ENCODE measurements at regions not wholly inside any gene's neighbourhood (a gene's known extent, or its start where the extent isn't known, plus 50 kb on each side); places are given as distances from the start of the nearest gene placed in this dataset.

DNA sequence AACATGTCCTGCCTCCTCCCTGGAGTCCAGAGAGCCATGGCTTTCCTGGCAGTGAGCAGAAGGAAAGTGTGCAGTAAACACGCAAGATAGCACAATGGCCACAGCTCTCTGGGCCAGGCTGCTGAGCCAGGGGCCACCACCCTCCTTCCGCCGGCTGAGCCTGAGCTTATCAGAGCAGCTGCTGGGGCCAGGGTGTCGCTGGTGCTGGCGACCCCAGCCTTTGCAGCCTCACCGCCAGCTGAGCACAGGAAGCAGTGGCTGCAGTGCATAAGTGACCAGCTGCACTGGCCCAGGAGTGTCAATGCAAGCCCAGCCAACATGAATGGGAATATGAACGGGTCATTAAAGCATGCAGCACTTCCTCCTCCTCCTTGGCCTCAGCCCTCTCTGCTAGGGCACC lies 172.0 kb downstream of the ZFP36L2 start:
- H3K4me3 ChIP-seq (ENCODE audit: low read depth, low read length) = no peak overlapping the region
- TF ChIP-seq, protein P1, sequence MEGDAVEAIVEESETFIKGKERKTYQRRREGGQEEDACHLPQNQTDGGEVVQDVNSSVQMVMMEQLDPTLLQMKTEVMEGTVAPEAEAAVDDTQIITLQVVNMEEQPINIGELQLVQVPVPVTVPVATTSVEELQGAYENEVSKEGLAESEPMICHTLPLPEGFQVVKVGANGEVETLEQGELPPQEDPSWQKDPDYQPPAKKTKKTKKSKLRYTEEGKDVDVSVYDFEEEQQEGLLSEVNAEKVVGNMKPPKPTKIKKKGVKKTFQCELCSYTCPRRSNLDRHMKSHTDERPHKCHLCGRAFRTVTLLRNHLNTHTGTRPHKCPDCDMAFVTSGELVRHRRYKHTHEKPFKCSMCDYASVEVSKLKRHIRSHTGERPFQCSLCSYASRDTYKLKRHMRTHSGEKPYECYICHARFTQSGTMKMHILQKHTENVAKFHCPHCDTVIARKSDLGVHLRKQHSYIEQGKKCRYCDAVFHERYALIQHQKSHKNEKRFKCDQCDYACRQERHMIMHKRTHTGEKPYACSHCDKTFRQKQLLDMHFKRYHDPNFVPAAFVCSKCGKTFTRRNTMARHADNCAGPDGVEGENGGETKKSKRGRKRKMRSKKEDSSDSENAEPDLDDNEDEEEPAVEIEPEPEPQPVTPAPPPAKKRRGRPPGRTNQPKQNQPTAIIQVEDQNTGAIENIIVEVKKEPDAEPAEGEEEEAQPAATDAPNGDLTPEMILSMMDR (IDR thresholded peaks at IDR 0.05; ENCODE audit: low read depth, low read length) = no peak
- TF ChIP-seq POLR2A (IDR thresholded peaks at IDR 0.05; ENCODE audit: extremely low read depth, insufficient read length) = no peak
- TF ChIP-seq, protein P2, sequence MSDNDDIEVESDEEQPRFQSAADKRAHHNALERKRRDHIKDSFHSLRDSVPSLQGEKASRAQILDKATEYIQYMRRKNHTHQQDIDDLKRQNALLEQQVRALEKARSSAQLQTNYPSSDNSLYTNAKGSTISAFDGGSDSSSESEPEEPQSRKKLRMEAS (IDR thresholded peaks at IDR 0.05; ENCODE audit: low read depth, low read length) = no peak
- TF ChIP-seq MYC (IDR thresholded peaks at IDR 0.05; ENCODE audit: low read depth, low read length) = no peak
- DNase-seq (ENCODE audit: low read depth) = no peak

DNA sequence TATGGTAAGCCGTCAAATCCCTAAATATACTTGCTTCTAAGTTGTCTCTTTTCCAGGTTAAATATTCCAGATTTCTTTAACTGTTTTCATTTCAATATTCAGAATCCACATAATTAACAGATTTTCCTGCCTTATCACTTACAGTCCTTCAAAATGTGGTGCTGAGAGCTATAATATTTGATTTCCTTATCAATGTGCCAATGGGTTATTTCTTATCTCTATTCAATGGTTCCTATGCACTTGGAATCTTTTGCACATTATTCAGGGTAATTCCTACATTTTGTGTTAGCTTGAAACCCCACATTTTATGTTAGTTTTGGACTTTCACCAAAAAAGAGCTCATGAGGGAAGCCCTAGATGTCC lies 173.5 kb downstream of the ZFP36L2 start:
- H3K4me3 ChIP-seq (ENCODE audit: low read depth, low read length) = no peak overlapping the region
- TF ChIP-seq, protein P1 (IDR thresholded peaks at IDR 0.05; ENCODE audit: low read depth, low read length) = no peak
- TF ChIP-seq MYC (IDR thresholded peaks at IDR 0.05; ENCODE audit: low read depth, low read length) (no peak), POLR2A (IDR thresholded peaks at IDR 0.05; ENCODE audit: extremely low read depth, insufficient read length) (no peak)
- TF ChIP-seq, protein P2 (IDR thresholded peaks at IDR 0.05; ENCODE audit: low read depth, low read length) = no peak
- DNase-seq (ENCODE audit: low read depth) = no peak

DNA sequence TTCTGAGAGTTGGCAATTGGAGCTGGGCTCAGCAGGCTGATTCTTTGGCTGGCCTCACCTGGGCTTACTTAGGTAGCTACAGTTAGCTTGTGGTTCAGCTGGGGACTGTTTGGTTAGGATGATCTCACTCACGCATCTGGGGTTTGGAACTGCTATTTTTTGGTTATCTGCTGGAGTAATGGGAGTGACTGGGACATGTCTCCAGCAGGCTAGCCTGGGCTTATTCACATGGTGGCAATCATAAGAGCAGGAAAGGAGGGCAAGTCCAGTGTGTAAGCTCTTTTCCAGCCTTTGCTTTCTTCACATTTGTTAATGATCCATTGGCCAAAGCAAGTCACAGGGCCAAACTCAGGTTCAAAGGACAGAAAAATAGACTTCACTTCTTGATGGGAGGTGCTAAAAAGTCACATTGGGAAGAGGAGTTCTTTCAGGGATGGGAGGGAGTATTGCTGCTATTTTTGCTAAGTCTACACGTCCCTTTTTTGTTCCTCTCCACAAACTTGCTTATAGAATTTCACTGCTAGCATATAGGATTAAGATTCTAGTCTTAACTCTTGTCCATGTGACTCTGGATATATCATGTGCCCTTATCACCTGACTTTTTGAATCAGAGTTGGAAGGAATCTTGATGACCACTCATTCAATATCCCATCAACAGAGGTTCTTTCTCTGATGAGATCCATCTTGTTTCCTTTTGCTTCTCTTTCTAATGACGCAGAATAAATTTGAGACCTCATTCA lies 174.0 kb downstream of the ZFP36L2 start:
- TF ChIP-seq, protein P2 (IDR thresholded peaks at IDR 0.05; ENCODE audit: low read depth, low read length) = no peak
- TF ChIP-seq POLR2A (IDR thresholded peaks at IDR 0.05; ENCODE audit: extremely low read depth, insufficient read length) (no peak), MYC (IDR thresholded peaks at IDR 0.05; ENCODE audit: low read depth, low read length) (no peak)
- TF ChIP-seq, protein P1 (IDR thresholded peaks at IDR 0.05; ENCODE audit: low read depth, low read length) = no peak
- no peak for DNase-seq (ENCODE audit: low read depth)

DNA sequence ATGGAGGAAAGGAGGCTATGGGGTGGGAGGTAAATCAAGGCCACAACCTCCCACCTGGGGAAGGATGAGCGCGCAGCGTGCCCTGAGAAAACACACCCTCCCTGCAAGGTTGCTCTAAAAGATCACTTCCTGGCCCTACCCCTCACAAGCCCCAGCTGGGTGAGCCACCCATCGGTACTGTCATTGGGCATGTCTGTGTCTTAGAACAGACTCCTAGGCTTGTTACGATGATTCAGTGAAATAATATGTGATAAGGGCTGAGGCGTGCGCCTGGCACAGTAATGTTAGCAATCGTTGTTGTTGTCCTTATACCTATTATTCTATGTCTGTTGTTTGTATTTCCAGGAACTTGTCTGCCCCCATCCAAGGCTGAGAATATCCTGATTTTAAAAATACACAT lies 175.1 kb downstream of the ZFP36L2 start:
- TF ChIP-seq, protein P1 (IDR thresholded peaks at IDR 0.05; ENCODE audit: low read depth, low read length) = no peak
- TF ChIP-seq POLR2A (IDR thresholded peaks at IDR 0.05; ENCODE audit: extremely low read depth, insufficient read length) (no peak), MYC (IDR thresholded peaks at IDR 0.05; ENCODE audit: low read depth, low read length) (no peak)
- TF ChIP-seq, protein P2 (IDR thresholded peaks at IDR 0.05; ENCODE audit: low read depth, low read length) = no peak
- DNase-seq (ENCODE audit: low read depth) = no peak
- no peak overlapping the region for H3K4me3 ChIP-seq (ENCODE audit: low read depth, low read length)

More for the DNA sequence above, 174.0 kb downstream of the ZFP36L2 start:
- H3K4me3 ChIP-seq (ENCODE audit: low read depth, low read length) = no peak overlapping the region

DNA sequence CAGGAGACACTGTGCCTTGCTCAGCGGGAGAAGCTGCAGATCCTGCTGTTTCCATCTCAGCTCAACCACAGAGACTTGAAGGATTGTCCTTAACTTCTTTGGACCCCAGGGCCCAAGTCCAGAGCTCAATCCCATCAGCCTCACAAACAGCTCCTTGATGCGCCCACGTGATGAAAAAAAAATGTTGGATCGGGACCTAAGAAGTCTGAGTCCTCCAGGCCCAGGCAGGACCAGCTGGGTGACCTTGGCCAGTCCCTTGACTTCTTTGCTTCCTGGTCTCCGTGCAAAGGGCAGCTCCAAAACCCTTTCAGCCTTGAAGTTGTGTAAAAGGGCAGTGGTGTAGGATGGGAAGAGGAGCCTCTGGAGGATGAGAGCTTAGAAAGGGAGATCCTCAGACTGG lies 175.5 kb downstream of the ZFP36L2 start:
- no peak for DNase-seq (ENCODE audit: low read depth)
- TF ChIP-seq MYC (IDR thresholded peaks at IDR 0.05; ENCODE audit: low read depth, low read length) (no peak), POLR2A (IDR thresholded peaks at IDR 0.05; ENCODE audit: extremely low read depth, insufficient read length) (no peak)
- TF ChIP-seq, protein P2 (IDR thresholded peaks at IDR 0.05; ENCODE audit: low read depth, low read length) = no peak
- TF ChIP-seq, protein P1 (IDR thresholded peaks at IDR 0.05; ENCODE audit: low read depth, low read length) = no peak
- H3K4me3 ChIP-seq (ENCODE audit: low read depth, low read length) = no peak overlapping the region
